Fibroblast of lung (primary cell): ENCODE measurements at regions not wholly inside any gene's neighbourhood (a gene's known extent, or its start where the extent isn't known, plus 50 kb on each side); places are given as distances from the start of the nearest gene placed in this dataset.

Experiments used
- EZH2 ChIP-seq: IDR thresholded peaks from 2 replicates; pipeline ENCODE4 v1.5.1; 2012; ENCODE audit warnings: low read length, control low read depth, mild to moderate bottlenecking; ENCODE audit errors: missing control alignments
- TF ChIP-seq, protein P1 (sequence below), 2 donors: IDR thresholded peaks in 1 of 2; conservative IDR thresholded peaks in 1 of 2; 1 replicate in 1 of 2; 2 replicates in 1 of 2; pipeline ENCODE4 v1.5.1; 2011 to 2012; ENCODE audit warnings: low read length in 2 of 2, control low read depth in 1 of 2, inconsistent platforms in 1 of 2, low read depth in 1 of 2, mild to moderate bottlenecking in 1 of 2

DNA sequence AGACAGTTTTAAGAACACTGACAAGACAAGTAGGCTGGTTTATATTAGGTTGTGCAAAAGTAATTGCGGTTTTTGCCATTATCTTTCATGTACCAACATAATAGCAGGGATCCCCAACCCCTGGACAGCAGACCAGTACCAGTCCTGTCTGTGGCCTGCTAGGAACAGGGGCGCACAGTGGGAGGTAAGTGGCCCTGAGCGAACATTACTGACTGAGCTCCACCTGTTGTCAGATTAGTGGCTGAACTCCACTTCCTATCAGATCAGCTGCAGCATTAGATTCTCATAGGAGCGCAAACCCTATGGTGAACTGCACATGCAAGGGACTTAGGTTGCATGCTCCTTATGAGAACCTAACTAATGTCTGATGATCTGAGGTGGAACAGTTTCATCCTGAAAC lies 921.9 kb downstream of the CCDC85A start:
- TF ChIP-seq, protein P1, sequence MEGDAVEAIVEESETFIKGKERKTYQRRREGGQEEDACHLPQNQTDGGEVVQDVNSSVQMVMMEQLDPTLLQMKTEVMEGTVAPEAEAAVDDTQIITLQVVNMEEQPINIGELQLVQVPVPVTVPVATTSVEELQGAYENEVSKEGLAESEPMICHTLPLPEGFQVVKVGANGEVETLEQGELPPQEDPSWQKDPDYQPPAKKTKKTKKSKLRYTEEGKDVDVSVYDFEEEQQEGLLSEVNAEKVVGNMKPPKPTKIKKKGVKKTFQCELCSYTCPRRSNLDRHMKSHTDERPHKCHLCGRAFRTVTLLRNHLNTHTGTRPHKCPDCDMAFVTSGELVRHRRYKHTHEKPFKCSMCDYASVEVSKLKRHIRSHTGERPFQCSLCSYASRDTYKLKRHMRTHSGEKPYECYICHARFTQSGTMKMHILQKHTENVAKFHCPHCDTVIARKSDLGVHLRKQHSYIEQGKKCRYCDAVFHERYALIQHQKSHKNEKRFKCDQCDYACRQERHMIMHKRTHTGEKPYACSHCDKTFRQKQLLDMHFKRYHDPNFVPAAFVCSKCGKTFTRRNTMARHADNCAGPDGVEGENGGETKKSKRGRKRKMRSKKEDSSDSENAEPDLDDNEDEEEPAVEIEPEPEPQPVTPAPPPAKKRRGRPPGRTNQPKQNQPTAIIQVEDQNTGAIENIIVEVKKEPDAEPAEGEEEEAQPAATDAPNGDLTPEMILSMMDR (conservative IDR thresholded peaks at IDR 0.05 in 1 of 2, IDR thresholded peaks at IDR 0.05 in 1 of 2; ENCODE audit: low read depth in 1 of 2, low read length in 2 of 2) = no peak
- no peak for TF ChIP-seq EZH2
